ENCODE measurements at regions not wholly inside any gene's neighbourhood (a gene's known extent, or its start where the extent isn't known, plus 50 kb on each side); places are given as distances from the start of the nearest gene placed in this dataset.

DNA sequence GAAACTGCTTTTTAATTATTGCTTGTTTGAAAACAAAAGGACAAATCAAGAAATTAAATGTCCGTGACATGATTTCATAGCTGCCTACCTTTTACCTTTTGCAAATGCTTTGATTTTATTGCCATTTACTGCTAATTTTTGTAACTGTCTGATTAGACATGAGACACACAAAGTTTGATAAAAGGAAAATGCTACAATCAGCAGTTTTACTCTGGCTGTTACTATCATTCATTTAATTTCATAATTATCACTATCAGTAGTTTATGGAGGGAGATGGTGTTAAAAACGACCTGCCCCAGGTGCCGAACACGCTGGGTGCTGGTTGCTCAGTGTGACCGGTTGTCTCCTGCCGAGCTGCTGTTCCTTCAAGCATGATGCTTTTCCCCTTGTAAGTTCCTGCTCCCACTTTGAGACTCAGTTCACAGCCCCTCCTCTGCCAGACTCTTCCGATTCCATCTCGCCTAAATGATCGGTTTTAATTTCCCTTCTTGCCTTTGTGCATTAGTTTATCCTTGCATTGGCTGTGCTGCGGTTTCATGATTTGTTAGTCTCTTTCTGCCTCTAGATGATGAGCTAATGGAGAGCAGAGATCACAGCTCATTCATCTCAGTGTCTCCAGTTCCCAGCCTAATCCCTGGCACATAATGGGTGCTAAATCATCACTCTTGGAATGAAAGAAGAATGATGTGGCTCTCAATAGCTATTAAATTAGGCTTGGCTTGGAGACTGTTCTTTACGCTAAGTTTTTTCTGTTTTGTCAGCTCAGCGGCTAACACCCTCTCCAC lies 110.6 kb downstream of the PFKFB3 start:
- H3K27ac ChIP-seq = no peak overlapping the region
- TF ChIP-seq, protein P1, sequence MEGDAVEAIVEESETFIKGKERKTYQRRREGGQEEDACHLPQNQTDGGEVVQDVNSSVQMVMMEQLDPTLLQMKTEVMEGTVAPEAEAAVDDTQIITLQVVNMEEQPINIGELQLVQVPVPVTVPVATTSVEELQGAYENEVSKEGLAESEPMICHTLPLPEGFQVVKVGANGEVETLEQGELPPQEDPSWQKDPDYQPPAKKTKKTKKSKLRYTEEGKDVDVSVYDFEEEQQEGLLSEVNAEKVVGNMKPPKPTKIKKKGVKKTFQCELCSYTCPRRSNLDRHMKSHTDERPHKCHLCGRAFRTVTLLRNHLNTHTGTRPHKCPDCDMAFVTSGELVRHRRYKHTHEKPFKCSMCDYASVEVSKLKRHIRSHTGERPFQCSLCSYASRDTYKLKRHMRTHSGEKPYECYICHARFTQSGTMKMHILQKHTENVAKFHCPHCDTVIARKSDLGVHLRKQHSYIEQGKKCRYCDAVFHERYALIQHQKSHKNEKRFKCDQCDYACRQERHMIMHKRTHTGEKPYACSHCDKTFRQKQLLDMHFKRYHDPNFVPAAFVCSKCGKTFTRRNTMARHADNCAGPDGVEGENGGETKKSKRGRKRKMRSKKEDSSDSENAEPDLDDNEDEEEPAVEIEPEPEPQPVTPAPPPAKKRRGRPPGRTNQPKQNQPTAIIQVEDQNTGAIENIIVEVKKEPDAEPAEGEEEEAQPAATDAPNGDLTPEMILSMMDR (IDR thresholded peaks at IDR 0.05) = no peak
- no peak overlapping the region for H3K4me3 ChIP-seq
- DNase-seq (ENCODE audit: low spot score) = no peak

DNA sequence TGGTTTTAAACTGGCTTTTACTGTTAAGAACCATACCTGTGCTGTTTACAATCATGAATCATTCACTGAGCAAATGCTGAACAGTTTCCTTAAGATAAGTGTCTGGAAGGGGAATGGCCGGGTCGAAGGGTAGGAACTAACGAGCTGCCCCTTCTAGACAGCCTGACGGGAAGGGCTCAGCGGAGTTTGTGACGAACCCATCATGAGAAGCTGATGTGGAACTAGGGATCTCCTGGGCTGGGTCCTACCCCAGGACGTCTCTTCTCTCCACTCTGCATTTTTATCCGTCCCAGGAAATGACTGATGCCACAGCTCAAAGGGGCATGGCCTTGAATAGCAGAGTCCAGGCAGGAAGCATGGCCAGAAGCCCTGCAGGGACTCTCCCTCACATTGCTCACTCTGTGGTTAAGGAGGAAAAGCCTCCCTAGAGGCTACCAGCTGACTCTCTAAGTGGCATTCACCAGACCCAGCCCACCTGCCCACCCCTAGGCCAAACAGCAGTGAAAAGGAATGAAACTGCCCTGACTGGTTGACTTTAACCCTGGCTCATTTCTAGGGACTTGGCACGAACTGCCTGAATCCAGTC lies 112.0 kb downstream of the PFKFB3 start:
- Histone ChIP-seq H3K27ac (no peak overlapping the region), H3K4me3 (no peak overlapping the region)
- TF ChIP-seq, protein P1 (IDR thresholded peaks at IDR 0.05) = no peak
- no peak for DNase-seq (ENCODE audit: low spot score)

DNA sequence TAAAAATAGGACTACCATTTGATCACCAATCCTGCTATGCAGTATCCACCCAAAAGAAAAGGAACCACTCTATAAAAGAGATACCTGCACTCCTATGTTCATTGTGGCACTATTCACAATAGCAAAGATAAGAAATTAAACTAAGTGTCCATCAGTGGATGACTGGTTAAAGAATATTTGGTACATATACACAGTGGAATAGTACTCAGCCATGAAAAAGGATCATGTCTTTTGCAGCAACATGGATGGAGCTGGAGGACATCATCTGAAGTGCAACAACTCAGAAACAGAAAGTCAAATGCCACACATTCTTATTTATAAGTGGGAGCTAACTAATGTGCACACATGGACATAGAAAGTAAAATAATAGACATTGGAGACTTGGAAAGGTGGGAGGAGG lies 116.4 kb downstream of the PFKFB3 start:
- Histone ChIP-seq H3K4me3 (no peak overlapping the region), H3K27ac (no peak overlapping the region)
- no peak for DNase-seq (ENCODE audit: low spot score)
- TF ChIP-seq, protein P1 (IDR thresholded peaks at IDR 0.05) = no peak

DNA sequence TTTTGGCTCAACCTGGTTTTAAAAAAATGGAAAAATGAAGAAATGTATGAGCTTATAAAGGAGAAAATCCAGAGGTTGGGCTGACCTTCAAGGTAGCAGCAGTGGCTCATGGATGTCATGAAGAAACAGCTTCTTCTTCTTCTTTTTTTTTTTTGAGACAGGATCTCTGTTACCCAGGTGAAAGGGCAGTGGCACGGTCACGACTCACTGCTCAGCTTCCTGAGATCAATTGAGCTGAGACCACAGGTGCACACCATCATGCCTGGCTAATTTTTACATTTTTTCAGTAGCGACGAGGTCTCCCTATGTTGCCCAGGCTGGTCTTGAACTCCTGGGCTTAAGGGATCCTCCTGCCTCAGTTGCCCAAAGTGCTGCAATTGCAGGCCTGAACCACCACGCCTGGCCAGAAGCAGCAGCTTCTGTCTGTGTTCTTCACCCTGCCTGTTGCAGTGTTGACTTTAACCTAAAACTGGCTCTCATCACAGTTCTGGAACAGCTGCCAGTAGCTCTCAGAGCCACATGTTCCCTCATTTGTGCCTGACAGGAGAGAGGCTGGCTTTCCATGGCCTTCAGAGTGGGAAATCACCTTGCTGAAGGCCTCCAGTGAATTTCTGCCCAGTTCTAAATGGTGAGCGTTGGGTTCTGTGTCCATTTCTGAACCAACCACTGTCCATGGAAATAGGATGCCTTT lies 117.7 kb downstream of the PFKFB3 start:
- Histone ChIP-seq H3K4me3 (no peak overlapping the region), H3K27ac (no peak overlapping the region)
- TF ChIP-seq, protein P1 (IDR thresholded peaks at IDR 0.05) = no peak
- DNase-seq (ENCODE audit: low spot score) = no peak

DNA sequence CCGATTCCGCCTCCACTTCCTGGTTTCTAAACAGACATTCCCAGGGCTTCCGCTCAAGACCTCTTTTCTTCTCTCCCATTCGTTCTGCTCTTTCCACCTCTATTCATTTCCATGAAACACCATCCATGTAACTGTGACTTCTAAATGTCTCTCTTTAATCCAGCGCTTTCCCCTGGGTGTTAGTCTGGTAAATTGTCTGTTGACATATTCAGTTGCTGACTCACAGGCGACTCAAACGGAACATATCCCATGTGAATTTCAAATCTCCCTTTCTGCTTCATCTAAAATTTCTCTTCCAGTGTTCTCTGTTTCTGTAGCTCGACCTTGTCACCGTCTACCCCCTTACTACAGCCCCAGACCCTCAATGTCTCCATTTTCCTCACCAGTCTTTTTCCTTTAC lies 119.1 kb downstream of the PFKFB3 start:
- no peak for DNase-seq (ENCODE audit: low spot score)
- no peak overlapping the region for H3K27ac ChIP-seq
- H3K4me3 ChIP-seq = no peak overlapping the region
- TF ChIP-seq, protein P1 (IDR thresholded peaks at IDR 0.05) = no peak

DNA sequence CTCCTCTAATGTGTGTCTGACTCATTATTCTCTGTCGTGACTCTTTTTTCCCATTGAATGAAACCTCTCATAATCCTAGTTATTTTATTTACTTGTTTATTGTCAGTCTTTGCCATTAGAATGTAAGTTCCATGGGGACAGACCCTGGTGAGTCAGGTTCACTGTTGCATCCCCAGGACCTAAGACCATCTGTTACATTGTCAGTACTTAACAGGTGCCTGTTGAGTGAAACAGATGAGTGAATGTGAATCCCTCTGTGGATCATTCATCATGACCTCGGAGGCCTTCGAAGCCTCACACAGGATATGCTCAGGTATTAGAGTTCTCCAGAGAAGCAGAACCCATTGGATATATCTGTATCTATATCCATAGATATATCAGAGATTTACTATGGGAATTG lies 120.1 kb downstream of the PFKFB3 start:
- Histone ChIP-seq H3K4me3 (no peak overlapping the region), H3K27ac (no peak overlapping the region)
- DNase-seq (ENCODE audit: low spot score) = no peak
- TF ChIP-seq, protein P1 (IDR thresholded peaks at IDR 0.05) = no peak
